ES-I3 (cell line): ENCODE measurements at regions not wholly inside any gene's neighbourhood (a gene's known extent, or its start where the extent isn't known, plus 50 kb on each side); places are given as distances from the start of the nearest gene placed in this dataset.

Source experiments
- H3K36me3 ChIP-seq: 2 replicates; pipeline ENCODE4 v1.6.1; 2013; ENCODE audit warnings: mild to moderate bottlenecking, low read length, control low read depth, moderate library complexity; ENCODE audit not compliant: insufficient read depth
- H3K4me1 ChIP-seq: 2 replicates; pipeline ENCODE4 v1.6.1; 2013; ENCODE audit warnings: mild to moderate bottlenecking, control low read depth, low read length; ENCODE audit not compliant: insufficient read depth
- H3K9ac ChIP-seq: 2 replicates; pipeline ENCODE4 v1.6.1; 2013; ENCODE audit warnings: low read depth, mild to moderate bottlenecking, low read length, moderate library complexity
- H3K9me3 ChIP-seq: 2 replicates; pipeline ENCODE4 v1.6.1; 2013; ENCODE audit warnings: mild to moderate bottlenecking, low read length, moderate library complexity; ENCODE audit not compliant: control insufficient read depth, insufficient read depth

GRCh38 chr11:92384358-92384757, 159.7 kb downstream of the FAT3 start:
- peaks cover 15% of the 10 kb centered on the region for H3K4me1 ChIP-seq
- H3K36me3 ChIP-seq = no peaks in the 10 kb centered on the region
- no peak overlapping the region for H3K9ac ChIP-seq
- no peaks in the 10 kb centered on the region for H3K9me3 ChIP-seq

- Histone ChIP-seq H3K9me3 (no peaks in the 10 kb centered on the region), H3K36me3 (no peaks in the 10 kb centered on the region), H3K9ac (no peak overlapping the region), H3K4me1 (peaks cover 15% of the 10 kb centered on the region)
Measured at GRCh38 chr11:92384802-92385201, 160.2 kb downstream of the FAT3 start.

- no peaks in the 10 kb centered on the region for H3K9me3 ChIP-seq
- H3K4me1 ChIP-seq = peaks cover 15% of the 10 kb centered on the region
- no peaks in the 10 kb centered on the region for H3K36me3 ChIP-seq
- no peak overlapping the region for H3K9ac ChIP-seq
Measured at GRCh38 chr11:92386577-92386976, 162.0 kb downstream of the FAT3 start.

- no peak overlapping the region for H3K9ac ChIP-seq
- H3K36me3 ChIP-seq = no peaks in the 10 kb centered on the region
- peaks cover 15% of the 10 kb centered on the region for H3K4me1 ChIP-seq
- H3K9me3 ChIP-seq = no peaks in the 10 kb centered on the region
Measured at GRCh38 chr11:92387859-92388258, 163.2 kb downstream of the FAT3 start.

- Histone ChIP-seq H3K9ac (no peak overlapping the region), H3K36me3 (no peaks in the 10 kb centered on the region), H3K4me1 (peaks cover 15% of the 10 kb centered on the region), H3K9me3 (no peaks in the 10 kb centered on the region)
Measured at GRCh38 chr11:92388380-92388779, 163.8 kb downstream of the FAT3 start.

- Histone ChIP-seq H3K4me1 (no peaks in the 10 kb centered on the region), H3K36me3 (no peaks in the 10 kb centered on the region), H3K9me3 (no peaks in the 10 kb centered on the region), H3K9ac (no peak overlapping the region)
Measured at GRCh38 chr11:92390783-92391182, 166.2 kb downstream of the FAT3 start.

GRCh38 chr11:92391364-92391763, 166.7 kb downstream of the FAT3 start:
- Histone ChIP-seq H3K4me1 (no peaks in the 10 kb centered on the region), H3K9me3 (no peaks in the 10 kb centered on the region), H3K9ac (no peak overlapping the region), H3K36me3 (no peaks in the 10 kb centered on the region)

GRCh38 chr11:92391808-92392207, 167.2 kb downstream of the FAT3 start:
- no peaks in the 10 kb centered on the region for H3K4me1 ChIP-seq
- H3K9ac ChIP-seq = no peak overlapping the region
- H3K9me3 ChIP-seq = no peaks in the 10 kb centered on the region
- H3K36me3 ChIP-seq = no peaks in the 10 kb centered on the region

GRCh38 chr11:92393218-92393617, 168.6 kb downstream of the FAT3 start:
- H3K9ac ChIP-seq = no peak overlapping the region
- peaks cover 6% of the 10 kb centered on the region for H3K4me1 ChIP-seq
- H3K36me3 ChIP-seq = no peaks in the 10 kb centered on the region
- no peaks in the 10 kb centered on the region for H3K9me3 ChIP-seq

GRCh38 chr11:92396133-92396532, 171.5 kb downstream of the FAT3 start:
- peaks cover 6% of the 10 kb centered on the region for H3K4me1 ChIP-seq
- H3K9ac ChIP-seq = no peak overlapping the region
- H3K36me3 ChIP-seq = no peaks in the 10 kb centered on the region
- no peaks in the 10 kb centered on the region for H3K9me3 ChIP-seq

GRCh38 chr11:92397221-92397755, 172.7 kb downstream of the FAT3 start:
- no peaks in the 10 kb centered on the region for H3K9me3 ChIP-seq
- no peak overlapping the region for H3K9ac ChIP-seq
- no peaks in the 10 kb centered on the region for H3K36me3 ChIP-seq
- peaks cover 6% of the 10 kb centered on the region for H3K4me1 ChIP-seq

- H3K36me3 ChIP-seq = 0 out of 2 replicates have a peak, but pooled peaks cover 4% of the 10 kb centered on the region
- H3K4me1 ChIP-seq = peaks cover 6% of the 10 kb centered on the region
- no peaks in the 10 kb centered on the region; the same call in 1 of the 2 replicates for H3K9me3 ChIP-seq
- H3K9ac ChIP-seq = no peak overlapping the region
Measured at GRCh38 chr11:92399705-92400104, 175.1 kb downstream of the FAT3 start.

GRCh38 chr11:92401520-92401919, 176.9 kb downstream of the FAT3 start:
- peaks cover 10% of the 10 kb centered on the region for H3K4me1 ChIP-seq
- H3K9me3 ChIP-seq = no peaks in the 10 kb centered on the region; the same call in 1 of the 2 replicates
- H3K9ac ChIP-seq = no peak overlapping the region
- H3K36me3 ChIP-seq = 0 out of 2 replicates have a peak, but pooled peaks cover 4% of the 10 kb centered on the region

GRCh38 chr11:92406472-92406871, 181.9 kb downstream of the FAT3 start:
- H3K4me1 ChIP-seq = peaks cover 38% of the 10 kb centered on the region
- H3K9me3 ChIP-seq = no peaks in the 10 kb centered on the region; the same call in 1 of the 2 replicates
- no peak overlapping the region for H3K9ac ChIP-seq
- H3K36me3 ChIP-seq = 0 out of 2 replicates have a peak, but pooled peaks cover 4% of the 10 kb centered on the region

- H3K4me1 ChIP-seq = peaks cover 38% of the 10 kb centered on the region
Measured at GRCh38 chr11:92409355-92409754, 184.7 kb downstream of the FAT3 start.

GRCh38 chr11:92409956-92410355, 185.3 kb downstream of the FAT3 start:
- no peaks in the 10 kb centered on the region for H3K36me3 ChIP-seq
- H3K9ac ChIP-seq = no peak overlapping the region
- H3K9me3 ChIP-seq = no peaks in the 10 kb centered on the region
- peaks cover 38% of the 10 kb centered on the region for H3K4me1 ChIP-seq

More at GRCh38 chr11:92409355-92409754, 184.7 kb downstream of the FAT3 start:
- Histone ChIP-seq H3K36me3 (no peaks in the 10 kb centered on the region), H3K9ac (no peak overlapping the region), H3K9me3 (no peaks in the 10 kb centered on the region)
